H1 (cell line): ENCODE measurements at regions not wholly inside any gene's neighbourhood (a gene's known extent, or its start where the extent isn't known, plus 50 kb on each side); places are given as distances from the start of the nearest gene placed in this dataset.

Source experiments
- ASH2L ChIP-seq: fragments of 200-600, 300-600 bp; sonication (generic); IDR thresholded peaks from one replicate; pipeline ENCODE4 v1.7.1; 2017; ENCODE audit warnings: low read length
- BCL11A ChIP-seq, 2 experiments: IDR thresholded peaks; one replicate each; pipeline ENCODE4 v1.6.1; 2011; ENCODE audit warnings: low read depth in 2 of 2, low read length in 2 of 2, mild to moderate bottlenecking in 2 of 2
- TF ChIP-seq, protein P1 (sequence below): fragments of 300-600 bp; sonication (generic); IDR thresholded peaks from 2 replicates; pipeline ENCODE4 v1.7.1; 2012; ENCODE audit warnings: low read length, moderate library complexity, mild to moderate bottlenecking, inconsistent platforms; ENCODE audit not compliant: insufficient replicate concordance

DNA sequence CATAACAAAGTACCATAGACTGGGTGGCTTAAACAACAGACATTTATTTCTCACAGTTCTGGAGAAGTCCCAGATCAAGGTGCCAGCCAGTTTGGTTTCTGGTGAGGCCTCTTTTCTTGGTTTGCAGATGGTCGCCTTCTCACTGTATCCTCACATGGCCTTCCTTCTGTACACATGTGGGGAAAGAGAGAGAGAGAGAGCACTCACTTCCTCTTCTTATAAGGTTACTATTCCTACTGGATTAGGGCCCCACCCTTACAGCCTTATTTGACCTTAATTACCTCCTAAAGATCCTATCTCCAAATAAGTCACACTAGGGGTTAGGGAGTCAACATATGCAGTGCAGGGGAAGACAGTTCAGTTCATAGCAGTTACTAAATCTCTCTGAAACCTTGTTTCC, 205.6 kb upstream of the GDNF start (continued):
- TF ChIP-seq, protein P1, sequence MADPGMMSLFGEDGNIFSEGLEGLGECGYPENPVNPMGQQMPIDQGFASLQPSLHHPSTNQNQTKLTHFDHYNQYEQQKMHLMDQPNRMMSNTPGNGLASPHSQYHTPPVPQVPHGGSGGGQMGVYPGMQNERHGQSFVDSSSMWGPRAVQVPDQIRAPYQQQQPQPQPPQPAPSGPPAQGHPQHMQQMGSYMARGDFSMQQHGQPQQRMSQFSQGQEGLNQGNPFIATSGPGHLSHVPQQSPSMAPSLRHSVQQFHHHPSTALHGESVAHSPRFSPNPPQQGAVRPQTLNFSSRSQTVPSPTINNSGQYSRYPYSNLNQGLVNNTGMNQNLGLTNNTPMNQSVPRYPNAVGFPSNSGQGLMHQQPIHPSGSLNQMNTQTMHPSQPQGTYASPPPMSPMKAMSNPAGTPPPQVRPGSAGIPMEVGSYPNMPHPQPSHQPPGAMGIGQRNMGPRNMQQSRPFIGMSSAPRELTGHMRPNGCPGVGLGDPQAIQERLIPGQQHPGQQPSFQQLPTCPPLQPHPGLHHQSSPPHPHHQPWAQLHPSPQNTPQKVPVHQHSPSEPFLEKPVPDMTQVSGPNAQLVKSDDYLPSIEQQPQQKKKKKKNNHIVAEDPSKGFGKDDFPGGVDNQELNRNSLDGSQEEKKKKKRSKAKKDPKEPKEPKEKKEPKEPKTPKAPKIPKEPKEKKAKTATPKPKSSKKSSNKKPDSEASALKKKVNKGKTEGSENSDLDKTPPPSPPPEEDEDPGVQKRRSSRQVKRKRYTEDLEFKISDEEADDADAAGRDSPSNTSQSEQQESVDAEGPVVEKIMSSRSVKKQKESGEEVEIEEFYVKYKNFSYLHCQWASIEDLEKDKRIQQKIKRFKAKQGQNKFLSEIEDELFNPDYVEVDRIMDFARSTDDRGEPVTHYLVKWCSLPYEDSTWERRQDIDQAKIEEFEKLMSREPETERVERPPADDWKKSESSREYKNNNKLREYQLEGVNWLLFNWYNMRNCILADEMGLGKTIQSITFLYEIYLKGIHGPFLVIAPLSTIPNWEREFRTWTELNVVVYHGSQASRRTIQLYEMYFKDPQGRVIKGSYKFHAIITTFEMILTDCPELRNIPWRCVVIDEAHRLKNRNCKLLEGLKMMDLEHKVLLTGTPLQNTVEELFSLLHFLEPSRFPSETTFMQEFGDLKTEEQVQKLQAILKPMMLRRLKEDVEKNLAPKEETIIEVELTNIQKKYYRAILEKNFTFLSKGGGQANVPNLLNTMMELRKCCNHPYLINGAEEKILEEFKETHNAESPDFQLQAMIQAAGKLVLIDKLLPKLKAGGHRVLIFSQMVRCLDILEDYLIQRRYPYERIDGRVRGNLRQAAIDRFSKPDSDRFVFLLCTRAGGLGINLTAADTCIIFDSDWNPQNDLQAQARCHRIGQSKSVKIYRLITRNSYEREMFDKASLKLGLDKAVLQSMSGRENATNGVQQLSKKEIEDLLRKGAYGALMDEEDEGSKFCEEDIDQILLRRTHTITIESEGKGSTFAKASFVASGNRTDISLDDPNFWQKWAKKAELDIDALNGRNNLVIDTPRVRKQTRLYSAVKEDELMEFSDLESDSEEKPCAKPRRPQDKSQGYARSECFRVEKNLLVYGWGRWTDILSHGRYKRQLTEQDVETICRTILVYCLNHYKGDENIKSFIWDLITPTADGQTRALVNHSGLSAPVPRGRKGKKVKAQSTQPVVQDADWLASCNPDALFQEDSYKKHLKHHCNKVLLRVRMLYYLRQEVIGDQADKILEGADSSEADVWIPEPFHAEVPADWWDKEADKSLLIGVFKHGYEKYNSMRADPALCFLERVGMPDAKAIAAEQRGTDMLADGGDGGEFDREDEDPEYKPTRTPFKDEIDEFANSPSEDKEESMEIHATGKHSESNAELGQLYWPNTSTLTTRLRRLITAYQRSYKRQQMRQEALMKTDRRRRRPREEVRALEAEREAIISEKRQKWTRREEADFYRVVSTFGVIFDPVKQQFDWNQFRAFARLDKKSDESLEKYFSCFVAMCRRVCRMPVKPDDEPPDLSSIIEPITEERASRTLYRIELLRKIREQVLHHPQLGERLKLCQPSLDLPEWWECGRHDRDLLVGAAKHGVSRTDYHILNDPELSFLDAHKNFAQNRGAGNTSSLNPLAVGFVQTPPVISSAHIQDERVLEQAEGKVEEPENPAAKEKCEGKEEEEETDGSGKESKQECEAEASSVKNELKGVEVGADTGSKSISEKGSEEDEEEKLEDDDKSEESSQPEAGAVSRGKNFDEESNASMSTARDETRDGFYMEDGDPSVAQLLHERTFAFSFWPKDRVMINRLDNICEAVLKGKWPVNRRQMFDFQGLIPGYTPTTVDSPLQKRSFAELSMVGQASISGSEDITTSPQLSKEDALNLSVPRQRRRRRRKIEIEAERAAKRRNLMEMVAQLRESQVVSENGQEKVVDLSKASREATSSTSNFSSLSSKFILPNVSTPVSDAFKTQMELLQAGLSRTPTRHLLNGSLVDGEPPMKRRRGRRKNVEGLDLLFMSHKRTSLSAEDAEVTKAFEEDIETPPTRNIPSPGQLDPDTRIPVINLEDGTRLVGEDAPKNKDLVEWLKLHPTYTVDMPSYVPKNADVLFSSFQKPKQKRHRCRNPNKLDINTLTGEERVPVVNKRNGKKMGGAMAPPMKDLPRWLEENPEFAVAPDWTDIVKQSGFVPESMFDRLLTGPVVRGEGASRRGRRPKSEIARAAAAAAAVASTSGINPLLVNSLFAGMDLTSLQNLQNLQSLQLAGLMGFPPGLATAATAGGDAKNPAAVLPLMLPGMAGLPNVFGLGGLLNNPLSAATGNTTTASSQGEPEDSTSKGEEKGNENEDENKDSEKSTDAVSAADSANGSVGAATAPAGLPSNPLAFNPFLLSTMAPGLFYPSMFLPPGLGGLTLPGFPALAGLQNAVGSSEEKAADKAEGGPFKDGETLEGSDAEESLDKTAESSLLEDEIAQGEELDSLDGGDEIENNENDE = no peak
- TF ChIP-seq BCL11A (IDR thresholded peaks at IDR 0.05; ENCODE audit: low read depth in 2 of 2, low read length in 2 of 2) (no peak), ASH2L (no peak)
